HepG2 (cell line): ENCODE measurements at regions not wholly inside any gene's neighbourhood (a gene's known extent, or its start where the extent isn't known, plus 50 kb on each side); places are given as distances from the start of the nearest gene placed in this dataset.

Source experiments
- ATM ChIP-seq: fragments of 450-650 bp; IDR thresholded peaks from 2 replicates; pipeline ENCODE4 v1.7.1; 2017; ENCODE audit warnings: mild to moderate bottlenecking, borderline replicate concordance
- HDAC1 ChIP-seq: sonication (generic); formaldehyde crosslinking; IDR thresholded peaks from 2 replicates; pipeline ENCODE4 v1.5.1; 2020; ENCODE audit warnings: mild to moderate bottlenecking, missing genetic modification reagents
- IKZF1 ChIP-seq: fragments of 450-650 bp; IDR thresholded peaks from 2 replicates; pipeline ENCODE4 v1.7.1; 2016
- JARID2 ChIP-seq: sonication (generic); formaldehyde crosslinking; IDR thresholded peaks from 2 replicates; pipeline ENCODE4 v1.8.1; 2023; ENCODE audit warnings: missing genetic modification reagents, inconsistent platforms; ENCODE audit not compliant: insufficient replicate concordance
- KIAA2018 ChIP-seq: sonication (generic); formaldehyde crosslinking; IDR thresholded peaks from 2 replicates; pipeline ENCODE4 v1.5.0; 2020; ENCODE audit warnings: mild to moderate bottlenecking, missing genetic modification reagents, borderline replicate concordance
- POLR2AphosphoS5 ChIP-seq: IDR thresholded peaks from 2 replicates; pipeline ENCODE4 v1.6.1; 2012; ENCODE audit warnings: low read depth, low read length
- TCF12 ChIP-seq, 2 experiments: fragments of 450-650 bp in 1 of 2; sonication (generic) in 1 of 2; formaldehyde crosslinking in 1 of 2; IDR thresholded peaks; 2 replicates each; pipeline versions ENCODE4 v1.6.1 to v1.8.0; 2017 to 2022; ENCODE audit warnings: antibody characterized with exemption in 1 of 2, mild to moderate bottlenecking in 1 of 2, missing genetic modification reagents in 1 of 2, moderate library complexity in 1 of 2
- ZBTB7B ChIP-seq: sonication (generic); formaldehyde crosslinking; IDR thresholded peaks from 2 replicates; pipeline ENCODE4 v1.4.0; 2020; ENCODE audit warnings: missing genetic modification reagents

DNA sequence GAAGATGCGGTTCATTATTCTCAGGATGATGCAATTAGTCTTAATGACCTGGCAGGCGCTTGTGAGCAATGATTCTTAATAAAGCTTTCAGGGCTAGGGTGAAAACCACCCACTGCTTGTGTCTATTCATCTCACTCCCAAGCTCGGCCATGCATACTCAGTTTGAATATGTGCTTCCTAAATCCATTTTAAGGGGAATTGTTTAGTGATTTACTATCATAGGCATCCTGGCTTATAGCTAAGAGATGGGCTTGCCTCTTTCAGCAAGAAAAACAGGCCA, 141.1 kb upstream of the SLC24A3 start:
- TF ChIP-seq ZBTB7B (CRISPR knock-in tag) = no peak
- no peak for TF ChIP-seq TCF12 (IDR thresholded peaks at IDR 0.05)
- TF ChIP-seq TCF12 (CRISPR knock-in tag; IDR thresholded peaks at IDR 0.05) = no peak
- no peak for TF ChIP-seq HDAC1 (CRISPR knock-in tag)
- no peak for TF ChIP-seq IKZF1
- TF ChIP-seq JARID2 = no peak
- TF ChIP-seq ATM = no peak
- TF ChIP-seq KIAA2018 (CRISPR knock-in tag) = no peak
- TF ChIP-seq POLR2AphosphoS5 = no peak
